ENCODE measurements at regions not wholly inside any gene's neighbourhood (a gene's known extent, or its start where the extent isn't known, plus 50 kb on each side); places are given as distances from the start of the nearest gene placed in this dataset.

GRCh38 chr1:185406691-185407009 is 89.6 kb upstream of the IVNS1ABP start:
- no peak overlapping the region for H2AFZ ChIP-seq (ENCODE audit: low read depth)
- no peak overlapping the region for H3K4me2 ChIP-seq
- no peak for TF ChIP-seq CTCF (conservative IDR thresholded peaks at IDR 0.05; ENCODE audit: low read depth, low read length)
- no peak overlapping the region for H3K27ac ChIP-seq
- H3K36me3 ChIP-seq (ENCODE audit: insufficient read depth): no peaks in the 10 kb centered on the region; the same call in 1 of the 2 replicates
- no peaks in the 10 kb centered on the region for H4K20me1 ChIP-seq (ENCODE audit: insufficient read depth)
- no peaks in the 10 kb centered on the region for H3K79me2 ChIP-seq (ENCODE audit: insufficient read depth, low read depth)
- H3K4me1 ChIP-seq (ENCODE audit: low read depth, poor library complexity, severe bottlenecking): no peaks in the 10 kb centered on the region
- no peaks in the 10 kb centered on the region for H3K27me3 ChIP-seq (ENCODE audit: insufficient read depth, low read depth)
- no peak overlapping the region for H3K9ac ChIP-seq
- H3K4me3 ChIP-seq (IDR thresholded peaks at IDR 0.05; ENCODE audit: insufficient read depth, low read depth, low read length): no peak overlapping the region

- H3K4me2 ChIP-seq: no peak overlapping the region
- no peaks in the 10 kb centered on the region for H3K27me3 ChIP-seq (ENCODE audit: insufficient read depth, low read depth)
- H3K4me1 ChIP-seq (ENCODE audit: low read depth, poor library complexity, severe bottlenecking): no peaks in the 10 kb centered on the region
- TF ChIP-seq CTCF (conservative IDR thresholded peaks at IDR 0.05; ENCODE audit: low read depth, low read length): no peak
- no peak overlapping the region for H3K27ac ChIP-seq
- H3K4me3 ChIP-seq (IDR thresholded peaks at IDR 0.05; ENCODE audit: insufficient read depth, low read depth, low read length): no peak overlapping the region
- H4K20me1 ChIP-seq (ENCODE audit: insufficient read depth): no peaks in the 10 kb centered on the region
- H3K9ac ChIP-seq: no peak overlapping the region
- no peak overlapping the region for H2AFZ ChIP-seq (ENCODE audit: low read depth)
- no peaks in the 10 kb centered on the region; the same call in 1 of the 2 replicates for H3K36me3 ChIP-seq (ENCODE audit: insufficient read depth)
- H3K79me2 ChIP-seq (ENCODE audit: insufficient read depth, low read depth): no peaks in the 10 kb centered on the region
Observed at GRCh38 chr1:185406006-185406690, 89.1 kb upstream of the IVNS1ABP start.

- Histone ChIP-seq H3K4me2 (no peak overlapping the region), H4K20me1 (ENCODE audit: insufficient read depth) (no peaks in the 10 kb centered on the region), H3K9ac (no peak overlapping the region), H3K4me1 (ENCODE audit: low read depth, poor library complexity, severe bottlenecking) (peaks cover 6% of the 10 kb centered on the region), H3K36me3 (ENCODE audit: insufficient read depth) (no peaks in the 10 kb centered on the region; the same call in 1 of the 2 replicates), H3K4me3 (IDR thresholded peaks at IDR 0.05; ENCODE audit: insufficient read depth, low read depth, low read length) (no peak overlapping the region), H3K79me2 (ENCODE audit: insufficient read depth, low read depth) (no peaks in the 10 kb centered on the region), H3K27me3 (ENCODE audit: insufficient read depth, low read depth) (no peaks in the 10 kb centered on the region), H2AFZ (ENCODE audit: low read depth) (no peak overlapping the region), H3K27ac (no peak overlapping the region)
- no peak for TF ChIP-seq CTCF (conservative IDR thresholded peaks at IDR 0.05; ENCODE audit: low read depth, low read length)
Observed at GRCh38 chr1:185404907-185405568, 88.0 kb upstream of the IVNS1ABP start.

- no peak overlapping the region for H3K4me2 ChIP-seq
- H3K4me3 ChIP-seq (IDR thresholded peaks at IDR 0.05; ENCODE audit: insufficient read depth, low read depth, low read length): no peak overlapping the region
- H3K27ac ChIP-seq: no peak overlapping the region
- H4K20me1 ChIP-seq (ENCODE audit: insufficient read depth): no peaks in the 10 kb centered on the region
- no peak for TF ChIP-seq CTCF (conservative IDR thresholded peaks at IDR 0.05; ENCODE audit: low read depth, low read length)
- no peak overlapping the region for H3K9ac ChIP-seq
- H3K79me2 ChIP-seq (ENCODE audit: insufficient read depth, low read depth): no peaks in the 10 kb centered on the region
- no peaks in the 10 kb centered on the region for H3K27me3 ChIP-seq (ENCODE audit: insufficient read depth, low read depth)
- peaks cover 12% of the 10 kb centered on the region for H3K4me1 ChIP-seq (ENCODE audit: low read depth, poor library complexity, severe bottlenecking)
- no peaks in the 10 kb centered on the region; the same call in 1 of the 2 replicates for H3K36me3 ChIP-seq (ENCODE audit: insufficient read depth)
- no peak overlapping the region for H2AFZ ChIP-seq (ENCODE audit: low read depth)
Observed at GRCh38 chr1:185404291-185404690, 87.2 kb upstream of the IVNS1ABP start.
